Tongue (tissue), 1 donor: ENCODE measurements at regions not wholly inside any gene's neighbourhood (a gene's known extent, or its start where the extent isn't known, plus 50 kb on each side); places are given as distances from the start of the nearest gene placed in this dataset.

Experiments
- DNase-seq: peaks from one replicate; pipeline ENCODE4 v3.0.0-alpha.2; 2015

DNA sequence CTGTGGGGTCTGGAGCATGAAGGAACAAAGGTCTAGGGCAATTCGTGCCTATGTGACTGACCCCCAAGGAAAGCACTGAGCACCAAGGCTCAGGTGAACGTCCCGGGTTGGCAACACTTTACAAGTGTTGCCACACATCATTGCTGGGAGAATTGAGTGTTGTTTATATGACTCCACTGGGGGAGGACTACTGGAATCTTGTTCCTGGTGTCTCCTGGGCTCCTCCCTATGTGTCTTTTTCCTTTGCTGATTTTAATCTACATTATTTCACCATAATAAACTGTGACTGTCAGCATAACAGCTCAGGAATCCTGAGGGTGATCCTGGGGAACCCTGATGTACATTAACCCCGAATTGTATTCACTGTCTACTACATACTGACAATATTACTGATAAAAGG, 207.7 kb upstream of the BMP2 start:
- no peak for DNase-seq

GRCh38 chr20:6558341-6558740, 209.1 kb upstream of the BMP2 start:
- DNase-seq, result no peak

- peak; percentile 40 for DNase-seq
Measured at GRCh38 chr20:6533761-6534479, 233.6 kb upstream of the BMP2 start.

GRCh38 chr20:6533351-6533750, 234.1 kb upstream of the BMP2 start:
- DNase-seq, result peak; percentile 67

- no peak for DNase-seq
Measured at GRCh38 chr20:6530779-6531315, 236.6 kb upstream of the BMP2 start.

DNA sequence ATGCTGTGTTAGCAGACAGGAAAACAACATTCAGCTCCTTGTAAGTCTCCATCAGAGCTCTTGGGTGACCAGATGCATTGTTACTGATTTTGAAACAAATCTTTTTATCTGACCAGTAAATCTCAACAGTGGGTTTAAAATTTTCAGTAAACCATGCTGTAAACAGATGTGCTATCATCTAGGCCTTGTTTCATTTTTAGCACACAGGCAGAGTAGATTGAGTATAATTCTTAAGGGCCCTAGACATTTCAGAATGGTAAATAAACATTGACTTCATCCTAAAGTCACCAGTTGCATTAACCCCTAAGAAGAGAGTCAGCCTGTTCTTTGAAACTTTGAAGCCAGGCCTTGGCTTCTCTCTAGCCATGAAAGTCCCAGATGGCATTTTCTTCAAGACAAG, 237.2 kb upstream of the BMP2 start:
- DNase-seq, result no peak

GRCh38 chr20:6525447-6526303, 241.8 kb upstream of the BMP2 start:
- no peak for DNase-seq

GRCh38 chr20:6524305-6524704, 243.2 kb upstream of the BMP2 start:
- DNase-seq, result no peak

DNA sequence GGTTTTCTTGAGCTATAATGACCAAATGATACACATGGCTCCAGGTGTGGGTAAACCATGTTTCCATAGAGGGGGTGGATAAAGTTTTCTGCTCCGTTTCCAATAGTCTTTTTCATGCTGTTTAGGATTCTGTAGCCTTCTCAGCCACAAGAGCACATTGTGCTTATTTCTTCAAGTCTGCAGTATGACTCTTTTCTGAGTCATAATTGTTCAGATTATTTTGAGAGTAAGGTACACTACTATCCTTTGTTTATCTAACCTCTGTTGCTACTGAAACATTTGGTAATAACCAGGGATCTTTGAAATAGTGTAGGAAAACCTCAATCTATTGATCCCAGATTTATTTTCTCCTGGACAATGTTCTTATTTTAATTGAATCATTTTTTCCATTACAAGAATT, 247.9 kb upstream of the BMP2 start:
- DNase-seq, result no peak

DNA sequence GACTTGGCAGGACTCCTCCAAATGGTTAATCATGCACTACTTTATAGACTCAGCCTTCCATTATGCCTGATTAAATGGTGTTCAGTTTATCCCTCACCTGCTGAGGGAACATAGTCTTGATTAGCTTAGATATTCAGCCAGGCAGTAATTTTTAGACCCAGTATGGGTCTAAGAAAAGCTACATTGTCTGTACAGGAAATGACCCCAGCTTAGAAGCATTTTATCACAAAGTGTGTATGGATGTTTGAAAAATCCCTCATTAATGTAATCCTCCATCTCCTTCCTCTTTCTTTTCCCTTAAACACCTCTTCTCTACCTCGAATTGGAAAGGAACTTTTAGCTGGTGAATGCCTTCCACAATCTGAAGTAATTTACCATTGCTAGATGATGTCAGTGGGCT, 252.2 kb upstream of the BMP2 start:
- DNase-seq, result no peak

DNA sequence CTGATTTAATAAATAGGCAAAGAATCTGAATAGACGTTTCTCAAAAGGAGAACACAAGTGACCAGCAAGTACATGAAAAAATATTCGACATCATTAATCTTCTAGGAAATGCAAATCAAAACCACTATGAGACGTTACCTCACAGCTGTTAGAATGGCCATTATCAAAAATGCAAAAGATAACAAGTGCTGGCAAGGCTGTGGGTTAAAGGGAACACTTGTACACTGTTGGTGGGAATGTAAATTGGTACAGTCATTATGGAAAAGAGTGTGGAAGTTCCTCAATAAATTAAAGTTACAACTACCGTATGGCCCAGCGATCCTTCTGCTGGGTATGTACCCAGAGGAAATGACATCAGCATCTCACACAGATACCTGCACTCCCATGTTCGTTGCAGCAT, 253.9 kb upstream of the BMP2 start:
- no peak for DNase-seq

GRCh38 chr20:6509374-6509773, 258.1 kb upstream of the BMP2 start:
- DNase-seq, result no peak

- no peak for DNase-seq
Measured at GRCh38 chr20:6506906-6507305, 260.6 kb upstream of the BMP2 start.

- no peak for DNase-seq
Measured at GRCh38 chr20:6504826-6505225, 262.7 kb upstream of the BMP2 start.

- DNase-seq, result no peak
Measured at GRCh38 chr20:6504179-6504578, 263.3 kb upstream of the BMP2 start.

DNA sequence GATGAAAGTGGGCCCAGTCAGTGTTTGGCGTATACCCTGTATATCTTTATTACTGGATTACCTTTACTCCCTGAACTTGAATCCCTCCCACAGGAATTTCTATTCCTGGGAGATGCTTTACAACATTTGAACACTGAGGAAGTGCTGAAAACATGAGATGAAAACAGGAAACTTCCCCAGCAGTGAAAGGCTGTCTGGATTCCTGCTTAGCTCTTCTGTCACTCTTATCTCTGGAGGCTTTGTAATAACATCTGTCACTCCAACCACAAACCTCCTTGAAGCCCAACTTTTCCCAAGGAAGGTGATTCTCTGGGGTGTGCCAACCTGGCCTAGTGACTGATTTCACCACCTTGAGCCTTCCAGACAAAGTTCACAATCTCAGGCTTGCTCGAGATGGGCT, 264.5 kb upstream of the BMP2 start:
- no peak for DNase-seq

DNA sequence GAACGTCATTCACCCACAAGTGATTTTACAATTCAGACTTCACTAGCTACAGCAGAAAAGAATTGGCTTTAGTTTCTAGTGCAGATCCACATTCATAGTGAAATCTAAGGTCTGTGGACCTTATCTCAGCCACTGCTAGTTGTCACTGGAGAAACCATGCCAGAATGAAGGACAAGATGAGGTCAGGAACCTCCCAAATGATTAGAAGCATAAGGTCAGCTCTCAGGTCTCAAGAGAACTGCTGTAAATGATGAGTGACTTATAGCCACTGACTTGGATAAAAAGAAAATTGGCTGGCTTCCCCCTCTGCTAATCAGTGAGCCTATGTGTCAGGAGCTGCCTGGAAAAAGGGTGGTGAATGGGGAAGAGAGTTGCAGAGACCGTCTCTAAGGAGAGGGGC, 265.3 kb upstream of the BMP2 start:
- DNase-seq, result no peak

DNA sequence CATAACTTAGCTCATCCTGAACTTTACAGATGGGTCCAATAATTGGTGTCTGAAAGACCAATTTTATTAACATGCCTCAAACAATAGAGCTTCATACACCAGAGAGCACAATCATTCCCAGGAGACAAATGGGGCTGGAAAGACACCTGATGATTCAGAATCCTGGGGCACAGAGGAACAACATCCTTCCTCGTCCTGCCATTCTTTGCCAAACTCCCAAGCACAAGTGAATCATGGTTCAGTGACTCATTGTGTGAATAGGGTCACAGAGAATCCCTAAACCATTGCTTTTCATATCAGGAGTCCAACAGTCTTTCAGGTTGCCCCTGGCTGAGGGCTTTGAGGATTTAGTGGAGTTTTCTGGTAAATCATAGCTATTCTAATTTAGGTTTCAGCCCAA, 266.4 kb upstream of the BMP2 start:
- no peak for DNase-seq

DNA sequence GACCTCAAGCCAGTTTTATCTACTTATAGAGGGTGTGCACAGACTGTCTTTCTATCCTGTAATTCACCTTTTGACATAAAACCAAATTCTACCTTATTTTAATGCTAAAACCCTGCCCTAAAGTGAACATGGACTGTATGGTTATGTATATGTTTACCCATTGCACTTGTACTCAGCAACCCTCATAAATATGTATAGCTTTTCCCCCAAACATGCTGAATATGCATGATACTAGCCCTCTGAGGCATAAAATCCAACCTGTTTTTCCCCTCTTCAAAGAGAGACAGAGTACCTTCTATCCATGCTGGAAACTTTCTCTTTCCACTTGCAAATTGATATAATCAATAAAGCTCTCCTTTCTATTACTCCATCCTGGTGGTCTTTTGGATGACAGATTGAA, 267.9 kb upstream of the BMP2 start:
- DNase-seq, result no peak

DNA sequence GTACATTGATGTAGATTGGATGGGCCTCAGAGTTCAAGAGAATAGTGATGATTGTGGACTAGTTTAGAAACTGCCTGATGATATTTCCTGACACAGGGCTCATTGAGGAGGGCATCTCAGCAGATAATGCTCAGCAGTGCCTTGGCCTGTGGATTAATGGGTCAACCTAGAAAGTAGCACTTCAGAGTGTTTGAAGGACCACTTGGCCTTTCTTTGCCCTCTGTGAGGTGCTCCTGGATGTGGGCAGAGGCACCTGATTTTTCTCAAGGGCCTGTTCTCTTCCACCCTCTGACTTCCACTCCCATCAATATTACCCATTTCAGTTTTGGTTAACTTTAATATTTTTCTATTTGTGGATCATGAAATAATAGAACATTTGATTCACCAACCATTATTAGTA, 270.6 kb upstream of the BMP2 start:
- no peak for DNase-seq

DNA sequence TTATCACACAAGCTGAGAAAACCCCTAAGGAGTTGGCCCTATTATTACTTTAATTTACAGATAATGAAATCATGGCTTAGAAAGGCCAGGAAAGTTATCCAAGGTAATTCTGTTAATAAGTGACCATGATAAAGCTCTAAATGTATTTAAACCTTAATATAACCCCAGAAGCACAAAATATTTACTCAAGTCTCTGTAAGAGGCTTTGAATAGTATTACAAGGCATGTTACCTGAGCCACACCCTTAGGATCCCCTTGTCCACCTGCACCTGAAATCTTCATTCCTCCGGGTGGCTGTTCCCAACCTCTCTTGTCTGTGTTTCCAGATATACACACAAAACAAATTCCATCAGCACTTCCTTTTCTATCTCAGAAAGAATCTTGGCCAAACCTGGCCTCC, 271.6 kb upstream of the BMP2 start:
- DNase-seq, result no peak

GRCh38 chr20:6492271-6493055, 275.0 kb upstream of the BMP2 start:
- DNase-seq, result no peak

- DNase-seq, result no peak
Measured at GRCh38 chr20:6490849-6491248, 276.6 kb upstream of the BMP2 start.
